GM23338 (cell line): ENCODE measurements at regions not wholly inside any gene's neighbourhood (a gene's known extent, or its start where the extent isn't known, plus 50 kb on each side); places are given as distances from the start of the nearest gene placed in this dataset.

Source experiments
- ATAC-seq: fragments of 200-7000 bp; cut with Tn5 transposase; 3 replicates; pipeline ENCODE4 v1.9.1; 2020
- DNase-seq: peaks from one replicate; pipeline ENCODE4 v3.0.0-alpha.2; 2015; ENCODE audit warnings: low spot score
- H2AFZ ChIP-seq: fragments of 200-600 bp; sonication (generic); 2 replicates; pipeline ENCODE4 v1.8.0; 2016; ENCODE audit warnings: antibody characterized with exemption, mild to moderate bottlenecking, moderate library complexity
- H3F3A ChIP-seq: fragments of 200-600 bp; sonication (generic); replicated peaks from 2 replicates; pipeline ENCODE4 v1.8.0; 2017; ENCODE audit warnings: antibody characterized with exemption, mixed run types, low read depth
- H3K27ac ChIP-seq: fragments of 200-600 bp; sonication (generic); 2 replicates; pipeline ENCODE4 v1.6.1; 2016; ENCODE audit warnings: low read depth
- H3K27me3 ChIP-seq: fragments of 200-600 bp; sonication (generic); 2 replicates; pipeline ENCODE4 v1.8.0; 2016; ENCODE audit warnings: mild to moderate bottlenecking, mixed run types, moderate library complexity; ENCODE audit not compliant: insufficient read depth
- H3K36me3 ChIP-seq: fragments of 200-600 bp; sonication (generic); 2 replicates; pipeline ENCODE4 v1.8.0; 2016; ENCODE audit warnings: mild to moderate bottlenecking; ENCODE audit not compliant: insufficient read depth
- H3K4me1 ChIP-seq: fragments of 200-600 bp; sonication (generic); 2 replicates; pipeline ENCODE4 v1.8.0; 2016; ENCODE audit warnings: mild to moderate bottlenecking, moderate library complexity; ENCODE audit not compliant: insufficient read depth
- H3K4me2 ChIP-seq: fragments of 200-600 bp; sonication (generic); 2 replicates; pipeline ENCODE4 v1.7.1; 2017; ENCODE audit warnings: mixed run types
- H3K4me3 ChIP-seq: fragments of 200-600 bp; sonication (generic); 2 replicates; pipeline ENCODE4 v1.6.1; 2016; ENCODE audit warnings: mixed run types
- H3K79me2 ChIP-seq: fragments of 200-600 bp; sonication (generic); replicated peaks from 2 replicates; pipeline ENCODE4 v1.8.0; 2017; ENCODE audit warnings: mild to moderate bottlenecking; ENCODE audit not compliant: insufficient read depth
- H3K9me2 ChIP-seq: fragments of 200-600 bp; sonication (generic); 2 replicates; pipeline ENCODE4 v1.8.0; 2017; ENCODE audit not compliant: insufficient read depth
- H4K20me1 ChIP-seq: fragments of 200-600 bp; sonication (generic); replicated peaks from 2 replicates; pipeline ENCODE4 v1.8.0; 2017; ENCODE audit warnings: mild to moderate bottlenecking; ENCODE audit not compliant: insufficient read depth
- H3K27ac Mint-ChIP-seq: 2 replicates; pipeline ENCODE4 v1.8.0; 2020; ENCODE audit warnings: inconsistent platforms, mild to moderate bottlenecking, moderate library complexity, mixed read lengths
- H3K27me3 Mint-ChIP-seq: 3 replicates; pipeline ENCODE4 v1.8.0; 2022; ENCODE audit warnings: low read depth, mild to moderate bottlenecking, moderate library complexity, mixed read lengths, inconsistent platforms; ENCODE audit not compliant: insufficient read depth, poor library complexity
- H3K36me3 Mint-ChIP-seq: 3 replicates; pipeline ENCODE4 v1.8.0; 2021; ENCODE audit warnings: low read depth, mild to moderate bottlenecking, inconsistent platforms, moderate library complexity, mixed read lengths
- H3K4me1 Mint-ChIP-seq: 3 replicates; pipeline ENCODE4 v1.8.0; 2020; ENCODE audit warnings: mild to moderate bottlenecking, inconsistent platforms, mixed read lengths
- H3K4me3 Mint-ChIP-seq: 3 replicates; pipeline ENCODE4 v1.8.0; 2021; ENCODE audit warnings: moderate library complexity, mild to moderate bottlenecking, inconsistent platforms, mixed read lengths
- H3K9me3 Mint-ChIP-seq: 3 replicates; pipeline ENCODE4 v1.8.0; 2020; ENCODE audit warnings: moderate library complexity, mild to moderate bottlenecking, inconsistent platforms, mixed read lengths
- CREB1 ChIP-seq: fragments of 250-450 bp; sonication (Bioruptor Pico); IDR thresholded peaks from 2 replicates; pipeline ENCODE4 v1.5.0; 2020; ENCODE audit warnings: low read depth, mild to moderate bottlenecking, moderate library complexity
- EZH2 ChIP-seq: fragments of 200-600 bp; sonication (generic); IDR thresholded peaks from one replicate; pipeline ENCODE4 v1.8.0; 2017; ENCODE audit warnings: antibody characterized with exemption, mild to moderate bottlenecking, low read depth; ENCODE audit not compliant: unreplicated experiment
- NANOG ChIP-seq: IDR thresholded peaks from 2 replicates; pipeline ENCODE4 v1.6.1; 2016; ENCODE audit warnings: antibody characterized with exemption, borderline replicate concordance
- POLR2AphosphoS5 ChIP-seq: IDR thresholded peaks from 2 replicates; pipeline ENCODE4 v1.6.1; 2016; ENCODE audit warnings: antibody characterized with exemption, low read depth
- ZNF114 ChIP-seq: fragments of 250-450 bp; sonication (Bioruptor Pico); IDR thresholded peaks from 2 replicates; pipeline ENCODE4 v1.5.0; 2020; ENCODE audit warnings: mild to moderate bottlenecking, moderate library complexity
- ZNF331 ChIP-seq: fragments of 250-450 bp; sonication (Bioruptor Pico); IDR thresholded peaks from 2 replicates; pipeline ENCODE4 v1.5.0; 2020; ENCODE audit warnings: low read depth, mild to moderate bottlenecking, moderate library complexity
- TF ChIP-seq, protein P1 (sequence below): fragments of 250-450 bp; sonication (Bioruptor Pico); IDR thresholded peaks from 2 replicates; pipeline ENCODE4 v1.5.0; 2020; ENCODE audit warnings: mild to moderate bottlenecking, moderate library complexity
- TF ChIP-seq, protein P2 (sequence below): IDR thresholded peaks from 2 replicates; pipeline ENCODE4 v1.6.1; 2016; ENCODE audit warnings: antibody characterized with exemption
- TF ChIP-seq, protein P3 (sequence below), 2 experiments: fragments of 200-600 bp in 1 of 2; sonication (generic) in 1 of 2; conservative IDR thresholded peaks; 2 replicates each; pipeline versions ENCODE4 v1.5.1 to v1.6.1; 2016 to 2017; ENCODE audit warnings: antibody characterized with exemption in 2 of 2, low read depth in 2 of 2, mild to moderate bottlenecking in 2 of 2, moderate library complexity in 1 of 2

DNA sequence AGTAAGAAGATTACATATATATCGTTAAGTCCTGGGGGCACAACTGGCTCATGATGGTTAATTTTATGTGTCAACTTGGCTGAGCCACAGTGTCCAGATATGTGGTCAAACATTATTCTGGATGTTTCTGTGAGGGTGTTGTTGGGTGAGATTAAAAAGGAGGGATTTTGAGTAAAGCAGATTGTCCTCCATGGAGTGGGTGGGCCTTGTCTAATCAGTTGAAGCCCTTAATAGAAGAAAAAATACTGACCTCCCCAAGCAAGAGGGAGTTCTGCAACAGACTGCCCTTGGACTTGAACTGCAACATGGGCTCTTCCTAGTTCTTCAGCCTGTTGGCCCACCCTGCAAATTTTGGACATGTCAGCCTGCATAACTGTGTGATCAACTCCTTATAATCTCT, 311.6 kb downstream of the RPS6KC1 start:
- H3K4me3 Mint-ChIP-seq: no peak overlapping the region
- no peaks in the 10 kb centered on the region for H3K4me1 Mint-ChIP-seq
- H3K9me3 Mint-ChIP-seq: peaks cover 33% of the 10 kb centered on the region
- Histone ChIP-seq H3K36me3 (peaks cover 3% of the 10 kb centered on the region; the same call in 1 of the 2 replicates), H3K4me1 (no peaks in the 10 kb centered on the region), H3F3A (no peaks in the 10 kb centered on the region), H3K27ac (no peak overlapping the region), H2AFZ (no peak overlapping the region), H3K4me3 (no peak overlapping the region), H3K4me2 (no peak overlapping the region), H3K79me2 (no peaks in the 10 kb centered on the region), H3K9me2 (peaks cover 7% of the 10 kb centered on the region; the same call in 1 of the 2 replicates), H4K20me1 (no peaks in the 10 kb centered on the region), H3K27me3 (no peaks in the 10 kb centered on the region)
- DNase-seq: no peak
- H3K27ac Mint-ChIP-seq: no peak overlapping the region
- ATAC-seq: no peak
- H3K36me3 Mint-ChIP-seq: peaks cover 20% of the 10 kb centered on the region; the same call in 2 of the 3 replicates
- H3K27me3 Mint-ChIP-seq: peaks cover 7% of the 10 kb centered on the region
- no peak for TF ChIP-seq NANOG
- TF ChIP-seq, protein P1, sequence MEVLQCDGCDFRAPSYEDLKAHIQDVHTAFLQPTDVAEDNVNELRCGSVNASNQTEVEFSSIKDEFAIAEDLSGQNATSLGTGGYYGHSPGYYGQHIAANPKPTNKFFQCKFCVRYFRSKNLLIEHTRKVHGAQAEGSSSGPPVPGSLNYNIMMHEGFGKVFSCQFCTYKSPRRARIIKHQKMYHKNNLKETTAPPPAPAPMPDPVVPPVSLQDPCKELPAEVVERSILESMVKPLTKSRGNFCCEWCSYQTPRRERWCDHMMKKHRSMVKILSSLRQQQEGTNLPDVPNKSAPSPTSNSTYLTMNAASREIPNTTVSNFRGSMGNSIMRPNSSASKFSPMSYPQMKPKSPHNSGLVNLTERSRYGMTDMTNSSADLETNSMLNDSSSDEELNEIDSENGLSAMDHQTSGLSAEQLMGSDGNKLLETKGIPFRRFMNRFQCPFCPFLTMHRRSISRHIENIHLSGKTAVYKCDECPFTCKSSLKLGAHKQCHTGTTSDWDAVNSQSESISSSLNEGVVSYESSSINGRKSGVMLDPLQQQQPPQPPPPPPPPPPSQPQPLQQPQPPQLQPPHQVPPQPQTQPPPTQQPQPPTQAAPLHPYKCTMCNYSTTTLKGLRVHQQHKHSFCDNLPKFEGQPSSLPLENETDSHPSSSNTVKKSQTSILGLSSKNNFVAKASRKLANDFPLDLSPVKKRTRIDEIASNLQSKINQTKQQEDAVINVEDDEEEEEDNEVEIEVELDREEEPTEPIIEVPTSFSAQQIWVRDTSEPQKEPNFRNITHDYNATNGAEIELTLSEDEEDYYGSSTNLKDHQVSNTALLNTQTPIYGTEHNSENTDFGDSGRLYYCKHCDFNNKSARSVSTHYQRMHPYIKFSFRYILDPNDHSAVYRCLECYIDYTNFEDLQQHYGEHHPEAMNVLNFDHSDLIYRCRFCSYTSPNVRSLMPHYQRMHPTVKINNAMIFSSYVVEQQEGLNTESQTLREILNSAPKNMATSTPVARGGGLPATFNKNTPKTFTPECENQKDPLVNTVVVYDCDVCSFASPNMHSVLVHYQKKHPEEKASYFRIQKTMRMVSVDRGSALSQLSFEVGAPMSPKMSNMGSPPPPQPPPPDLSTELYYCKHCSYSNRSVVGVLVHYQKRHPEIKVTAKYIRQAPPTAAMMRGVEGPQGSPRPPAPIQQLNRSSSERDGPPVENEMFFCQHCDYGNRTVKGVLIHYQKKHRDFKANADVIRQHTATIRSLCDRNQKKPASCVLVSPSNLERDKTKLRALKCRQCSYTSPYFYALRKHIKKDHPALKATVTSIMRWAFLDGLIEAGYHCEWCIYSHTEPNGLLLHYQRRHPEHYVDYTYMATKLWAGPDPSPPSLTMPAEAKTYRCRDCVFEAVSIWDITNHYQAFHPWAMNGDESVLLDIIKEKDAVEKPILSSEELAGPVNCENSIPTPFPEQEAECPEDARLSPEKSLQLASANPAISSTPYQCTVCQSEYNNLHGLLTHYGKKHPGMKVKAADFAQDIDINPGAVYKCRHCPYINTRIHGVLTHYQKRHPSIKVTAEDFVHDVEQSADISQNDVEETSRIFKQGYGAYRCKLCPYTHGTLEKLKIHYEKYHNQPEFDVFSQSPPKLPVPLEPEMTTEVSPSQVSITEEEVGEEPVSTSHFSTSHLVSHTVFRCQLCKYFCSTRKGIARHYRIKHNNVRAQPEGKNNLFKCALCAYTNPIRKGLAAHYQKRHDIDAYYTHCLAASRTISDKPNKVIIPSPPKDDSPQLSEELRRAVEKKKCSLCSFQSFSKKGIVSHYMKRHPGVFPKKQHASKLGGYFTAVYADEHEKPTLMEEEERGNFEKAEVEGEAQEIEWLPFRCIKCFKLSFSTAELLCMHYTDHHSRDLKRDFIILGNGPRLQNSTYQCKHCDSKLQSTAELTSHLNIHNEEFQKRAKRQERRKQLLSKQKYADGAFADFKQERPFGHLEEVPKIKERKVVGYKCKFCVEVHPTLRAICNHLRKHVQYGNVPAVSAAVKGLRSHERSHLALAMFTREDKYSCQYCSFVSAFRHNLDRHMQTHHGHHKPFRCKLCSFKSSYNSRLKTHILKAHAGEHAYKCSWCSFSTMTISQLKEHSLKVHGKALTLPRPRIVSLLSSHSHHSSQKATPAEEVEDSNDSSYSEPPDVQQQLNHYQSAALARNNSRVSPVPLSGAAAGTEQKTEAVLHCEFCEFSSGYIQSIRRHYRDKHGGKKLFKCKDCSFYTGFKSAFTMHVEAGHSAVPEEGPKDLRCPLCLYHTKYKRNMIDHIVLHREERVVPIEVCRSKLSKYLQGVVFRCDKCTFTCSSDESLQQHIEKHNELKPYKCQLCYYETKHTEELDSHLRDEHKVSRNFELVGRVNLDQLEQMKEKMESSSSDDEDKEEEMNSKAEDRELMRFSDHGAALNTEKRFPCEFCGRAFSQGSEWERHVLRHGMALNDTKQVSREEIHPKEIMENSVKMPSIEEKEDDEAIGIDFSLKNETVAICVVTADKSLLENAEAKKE: no peak
- no peak for TF ChIP-seq POLR2AphosphoS5
- no peak for TF ChIP-seq ZNF331
- TF ChIP-seq CREB1: no peak

DNA sequence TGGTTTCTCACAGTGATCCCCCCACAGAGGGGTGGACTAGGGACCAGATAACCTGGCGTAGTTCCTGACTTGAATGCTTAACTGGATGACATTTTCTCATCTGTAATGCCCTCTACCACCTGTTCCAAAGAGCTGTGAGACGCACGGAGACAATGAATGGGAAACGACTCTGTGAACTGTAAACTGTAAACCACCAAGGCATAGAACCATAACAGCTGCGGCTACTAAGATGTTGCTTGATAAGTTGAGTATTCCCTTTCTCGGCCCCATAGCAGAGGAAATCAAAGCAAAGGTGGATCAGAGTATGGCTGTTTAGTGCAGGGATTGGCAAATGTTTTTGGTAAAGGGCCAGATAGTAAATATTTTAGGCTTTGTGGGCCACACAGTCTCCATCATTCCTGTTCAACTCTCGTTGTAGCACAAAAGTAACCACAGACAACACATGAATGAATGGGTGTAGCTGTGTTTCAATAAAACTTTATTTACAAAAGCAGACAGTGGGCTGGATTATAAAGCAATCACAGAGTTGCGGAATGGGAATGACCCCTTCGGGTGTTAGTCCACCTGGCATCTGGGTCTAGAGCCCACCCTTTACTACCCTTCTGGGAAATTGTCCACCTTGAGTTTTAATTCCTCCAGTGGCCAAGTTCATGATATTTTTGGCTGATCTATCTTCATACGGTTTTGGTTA, 315.2 kb downstream of the RPS6KC1 start:
- H4K20me1 ChIP-seq: no peaks in the 10 kb centered on the region
- no peaks in the 10 kb centered on the region for H3K79me2 ChIP-seq
- H3K4me3 ChIP-seq: no peak overlapping the region
- H3K9me2 ChIP-seq: peaks cover 7% of the 10 kb centered on the region; the same call in 1 of the 2 replicates
- H3K27ac ChIP-seq: no peak overlapping the region
- H3K27me3 ChIP-seq: no peaks in the 10 kb centered on the region
- H2AFZ ChIP-seq: no peak overlapping the region
- no peak overlapping the region for H3K4me3 Mint-ChIP-seq
- H3K4me1 Mint-ChIP-seq: peaks cover 4% of the 10 kb centered on the region; the same call in 2 of the 3 replicates
- no peaks in the 10 kb centered on the region for H3K4me1 ChIP-seq
- H3K36me3 ChIP-seq: peaks cover 3% of the 10 kb centered on the region; the same call in 1 of the 2 replicates
- peaks cover 6% of the 10 kb centered on the region for H3K27me3 Mint-ChIP-seq
- TF ChIP-seq, protein P2, sequence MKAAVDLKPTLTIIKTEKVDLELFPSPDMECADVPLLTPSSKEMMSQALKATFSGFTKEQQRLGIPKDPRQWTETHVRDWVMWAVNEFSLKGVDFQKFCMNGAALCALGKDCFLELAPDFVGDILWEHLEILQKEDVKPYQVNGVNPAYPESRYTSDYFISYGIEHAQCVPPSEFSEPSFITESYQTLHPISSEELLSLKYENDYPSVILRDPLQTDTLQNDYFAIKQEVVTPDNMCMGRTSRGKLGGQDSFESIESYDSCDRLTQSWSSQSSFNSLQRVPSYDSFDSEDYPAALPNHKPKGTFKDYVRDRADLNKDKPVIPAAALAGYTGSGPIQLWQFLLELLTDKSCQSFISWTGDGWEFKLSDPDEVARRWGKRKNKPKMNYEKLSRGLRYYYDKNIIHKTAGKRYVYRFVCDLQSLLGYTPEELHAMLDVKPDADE: no peak
- TF ChIP-seq ZNF114 (CRISPR knock-in tag) (no peak), EZH2 (no peak), ZNF331 (no peak)
- TF ChIP-seq, protein P3, sequence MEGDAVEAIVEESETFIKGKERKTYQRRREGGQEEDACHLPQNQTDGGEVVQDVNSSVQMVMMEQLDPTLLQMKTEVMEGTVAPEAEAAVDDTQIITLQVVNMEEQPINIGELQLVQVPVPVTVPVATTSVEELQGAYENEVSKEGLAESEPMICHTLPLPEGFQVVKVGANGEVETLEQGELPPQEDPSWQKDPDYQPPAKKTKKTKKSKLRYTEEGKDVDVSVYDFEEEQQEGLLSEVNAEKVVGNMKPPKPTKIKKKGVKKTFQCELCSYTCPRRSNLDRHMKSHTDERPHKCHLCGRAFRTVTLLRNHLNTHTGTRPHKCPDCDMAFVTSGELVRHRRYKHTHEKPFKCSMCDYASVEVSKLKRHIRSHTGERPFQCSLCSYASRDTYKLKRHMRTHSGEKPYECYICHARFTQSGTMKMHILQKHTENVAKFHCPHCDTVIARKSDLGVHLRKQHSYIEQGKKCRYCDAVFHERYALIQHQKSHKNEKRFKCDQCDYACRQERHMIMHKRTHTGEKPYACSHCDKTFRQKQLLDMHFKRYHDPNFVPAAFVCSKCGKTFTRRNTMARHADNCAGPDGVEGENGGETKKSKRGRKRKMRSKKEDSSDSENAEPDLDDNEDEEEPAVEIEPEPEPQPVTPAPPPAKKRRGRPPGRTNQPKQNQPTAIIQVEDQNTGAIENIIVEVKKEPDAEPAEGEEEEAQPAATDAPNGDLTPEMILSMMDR (conservative IDR thresholded peaks at IDR 0.05; ENCODE audit: low read depth in 2 of 2): no peak
- DNase-seq (no peak), ATAC-seq (no peak)
- no peak overlapping the region for H3K27ac Mint-ChIP-seq
- no peak overlapping the region for H3K4me2 ChIP-seq
- peaks cover 20% of the 10 kb centered on the region for H3K9me3 Mint-ChIP-seq
- peaks cover 19% of the 10 kb centered on the region; the same call in 2 of the 3 replicates for H3K36me3 Mint-ChIP-seq
- H3F3A ChIP-seq: no peaks in the 10 kb centered on the region
